Activated T-helper 2 cell treated with anti-CD3 and anti-CD28 coated beads, Interferon-gamma antibody, Interleukin-2, Interleukin-4, amounts not matched to agents 10 μg/mL and 5 μg/mL and 100 μg/mL, durations not matched to agents 14 hours and 24 hours and 36 hours (primary cell): ENCODE measurements at regions not wholly inside any gene's neighbourhood (a gene's known extent, or its start where the extent isn't known, plus 50 kb on each side); places are given as distances from the start of the nearest gene placed in this dataset.
"Not testable (repeated sequence)": the region's sequence is repeated elsewhere in the genome, so short reads cannot be mapped to it uniquely, and the experiment has no call there.

ENCODE experiments used
- DNase-seq: peaks from one replicate; pipeline ENCODE4 v3.0.0; 2021; ENCODE audit warnings: low spot score
- H3K27ac Mint-ChIP-seq: one replicate; pipeline ENCODE4 v1.8.0; 2021; ENCODE audit warnings: mixed read lengths
- H3K27me3 Mint-ChIP-seq: one replicate; pipeline ENCODE4 v1.8.0; 2021; ENCODE audit warnings: low read depth, mixed read lengths
- H3K36me3 Mint-ChIP-seq: one replicate; pipeline ENCODE4 v1.8.0; 2021; ENCODE audit warnings: low read depth, mixed read lengths
- H3K4me1 Mint-ChIP-seq: one replicate; pipeline ENCODE4 v1.8.0; 2021; ENCODE audit warnings: low read depth, mixed read lengths
- H3K4me3 Mint-ChIP-seq: one replicate; pipeline ENCODE4 v1.8.0; 2021; ENCODE audit warnings: low read depth, mild to moderate bottlenecking, moderate library complexity, mixed read lengths
- H3K9me3 Mint-ChIP-seq: one replicate; pipeline ENCODE4 v1.8.0; 2021; ENCODE audit warnings: mixed read lengths
- intact Hi-C: fragments of 100-400 bp; cut with micrococcal nuclease; formaldehyde crosslinking; loops from one replicate; pipeline ENCODE4 v1.15.1; 2023

- no peak overlapping the region for H3K27ac Mint-ChIP-seq
- H3K36me3 Mint-ChIP-seq = no peaks in the 10 kb centered on the region
- no peaks in the 10 kb centered on the region for H3K4me1 Mint-ChIP-seq
- no peaks in the 10 kb centered on the region for H3K27me3 Mint-ChIP-seq
- H3K4me3 Mint-ChIP-seq = no peak overlapping the region
- H3K9me3 Mint-ChIP-seq = no peaks in the 10 kb centered on the region
- intact Hi-C loops = no loop called here
- no peak for DNase-seq
Measured at GRCh38 chr11:130979386-130979972, 63.2 kb upstream of the SNX19 start.

DNA sequence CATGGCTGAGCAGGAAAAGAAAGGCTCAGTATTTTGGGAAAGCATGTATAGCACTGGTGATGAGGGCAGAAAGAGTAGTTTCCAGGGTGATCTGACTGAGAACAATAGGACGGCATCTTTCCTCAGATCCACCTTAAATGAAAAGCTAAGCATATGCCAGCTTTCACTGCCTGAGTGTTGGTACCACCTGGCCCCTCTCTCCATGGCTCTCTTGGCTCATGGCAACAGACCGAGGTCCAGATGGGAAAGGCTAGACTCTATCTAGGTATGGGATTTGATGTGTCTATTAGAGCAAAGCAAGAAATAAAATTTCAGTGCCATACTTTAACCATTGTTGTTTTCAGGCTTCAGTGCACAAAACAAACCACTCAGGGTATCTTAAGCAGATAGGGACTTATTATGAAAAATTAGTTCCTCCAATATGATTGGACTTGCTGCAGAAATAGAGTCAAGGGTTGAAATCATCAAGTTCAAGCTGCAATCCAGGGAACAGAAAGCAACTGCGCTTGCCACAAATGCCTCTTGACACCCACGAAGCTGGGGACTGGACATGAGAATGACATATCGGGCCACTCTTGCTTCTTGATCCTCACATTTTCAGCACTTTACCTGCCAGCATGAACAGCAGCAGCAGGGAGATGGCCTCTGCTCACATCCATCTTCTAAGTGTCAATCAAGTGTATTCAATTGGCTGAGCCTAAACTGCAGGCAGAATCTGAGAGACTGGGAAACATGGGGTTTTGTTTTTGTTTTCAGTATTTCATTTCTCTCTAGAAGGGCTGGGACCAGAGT is 64.0 kb upstream of the SNX19 start:
- no peak overlapping the region for H3K4me3 Mint-ChIP-seq
- intact Hi-C loops = no loop called here
- H3K9me3 Mint-ChIP-seq = no peaks in the 10 kb centered on the region
- no peaks in the 10 kb centered on the region for H3K4me1 Mint-ChIP-seq
- no peak for DNase-seq
- no peak overlapping the region for H3K27ac Mint-ChIP-seq
- H3K27me3 Mint-ChIP-seq = no peaks in the 10 kb centered on the region
- no peaks in the 10 kb centered on the region for H3K36me3 Mint-ChIP-seq

- DNase-seq, H3K36me3 Mint-ChIP-seq, H3K27ac Mint-ChIP-seq, H3K27me3 Mint-ChIP-seq, H3K9me3 Mint-ChIP-seq, intact Hi-C loops, H3K4me3 Mint-ChIP-seq, H3K4me1 Mint-ChIP-seq: not testable (repeated sequence)
Measured at GRCh38 chr11:130984241-130984640, 68.0 kb upstream of the SNX19 start.

- Mint-ChIP-seq H3K9me3 (no peaks in the 10 kb centered on the region), H3K4me1 (no peaks in the 10 kb centered on the region), H3K36me3 (no peaks in the 10 kb centered on the region), H3K4me3 (no peak overlapping the region), H3K27ac (no peak overlapping the region), H3K27me3 (no peaks in the 10 kb centered on the region)
- intact Hi-C loops = no loop called here
- DNase-seq = no peak
Measured at GRCh38 chr11:130992788-130993187, 76.5 kb upstream of the SNX19 start.

DNA sequence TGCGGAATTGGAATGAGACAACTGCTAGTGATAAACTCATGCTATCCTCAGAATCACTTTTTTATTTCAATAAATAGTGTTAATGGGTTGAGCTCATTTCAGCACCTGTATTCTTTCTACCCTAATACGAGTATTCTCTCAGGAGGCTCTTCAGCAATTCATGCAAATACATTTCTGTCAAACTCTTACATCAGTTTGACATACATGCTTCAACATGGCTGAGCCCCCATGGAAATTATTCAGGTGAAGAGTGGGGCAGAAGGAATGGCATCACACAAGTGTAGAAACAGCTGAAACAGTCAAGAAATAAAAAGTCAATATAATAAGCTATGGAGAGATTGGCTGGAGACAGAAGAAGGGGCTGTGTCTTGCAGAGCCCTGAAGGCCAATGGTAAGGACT is 77.8 kb upstream of the SNX19 start:
- DNase-seq = no peak
- H3K4me1 Mint-ChIP-seq = no peaks in the 10 kb centered on the region
- no peaks in the 10 kb centered on the region for H3K36me3 Mint-ChIP-seq
- no peaks in the 10 kb centered on the region for H3K27me3 Mint-ChIP-seq
- no peaks in the 10 kb centered on the region for H3K9me3 Mint-ChIP-seq
- intact Hi-C loops = no loop called here
- no peak overlapping the region for H3K4me3 Mint-ChIP-seq
- no peak overlapping the region for H3K27ac Mint-ChIP-seq

GRCh38 chr11:130995266-130995665 is 79.0 kb upstream of the SNX19 start:
- Mint-ChIP-seq H3K27ac (no peak overlapping the region), H3K27me3 (no peaks in the 10 kb centered on the region), H3K36me3 (no peaks in the 10 kb centered on the region), H3K4me3 (no peak overlapping the region), H3K9me3 (no peaks in the 10 kb centered on the region), H3K4me1 (no peaks in the 10 kb centered on the region)
- intact Hi-C loops = no loop called here
- DNase-seq = no peak

DNA sequence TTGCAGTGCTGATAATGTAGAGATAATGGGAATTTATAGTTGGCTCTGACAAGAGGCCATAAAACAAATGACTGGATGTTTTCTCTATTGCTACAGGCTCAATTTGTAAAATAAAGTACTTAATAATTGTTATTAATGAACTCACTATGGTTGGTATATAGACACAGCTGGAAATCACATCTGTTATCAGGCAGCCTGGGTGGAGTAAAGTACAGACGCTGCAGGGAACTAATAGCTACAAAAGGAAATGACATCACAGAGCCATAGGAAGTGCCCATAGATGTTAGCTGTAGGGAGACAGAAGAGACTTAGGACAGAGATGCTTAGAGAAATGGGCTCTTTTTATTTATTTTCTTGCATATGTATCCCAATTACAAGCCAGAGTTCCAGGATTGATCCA is 81.0 kb upstream of the SNX19 start:
- Mint-ChIP-seq H3K4me3 (no peak overlapping the region), H3K27ac (no peak overlapping the region), H3K36me3 (no peaks in the 10 kb centered on the region), H3K9me3 (no peaks in the 10 kb centered on the region), H3K27me3 (no peaks in the 10 kb centered on the region), H3K4me1 (no peaks in the 10 kb centered on the region)
- DNase-seq = no peak
- intact Hi-C loops = no loop called here

- Mint-ChIP-seq H3K27ac (no peak overlapping the region), H3K9me3 (no peaks in the 10 kb centered on the region), H3K36me3 (no peaks in the 10 kb centered on the region), H3K27me3 (no peaks in the 10 kb centered on the region), H3K4me3 (no peak overlapping the region), H3K4me1 (no peaks in the 10 kb centered on the region)
- intact Hi-C loops = no loop called here
- DNase-seq = no peak
Measured at GRCh38 chr11:130999086-130999485, 82.8 kb upstream of the SNX19 start.

DNA sequence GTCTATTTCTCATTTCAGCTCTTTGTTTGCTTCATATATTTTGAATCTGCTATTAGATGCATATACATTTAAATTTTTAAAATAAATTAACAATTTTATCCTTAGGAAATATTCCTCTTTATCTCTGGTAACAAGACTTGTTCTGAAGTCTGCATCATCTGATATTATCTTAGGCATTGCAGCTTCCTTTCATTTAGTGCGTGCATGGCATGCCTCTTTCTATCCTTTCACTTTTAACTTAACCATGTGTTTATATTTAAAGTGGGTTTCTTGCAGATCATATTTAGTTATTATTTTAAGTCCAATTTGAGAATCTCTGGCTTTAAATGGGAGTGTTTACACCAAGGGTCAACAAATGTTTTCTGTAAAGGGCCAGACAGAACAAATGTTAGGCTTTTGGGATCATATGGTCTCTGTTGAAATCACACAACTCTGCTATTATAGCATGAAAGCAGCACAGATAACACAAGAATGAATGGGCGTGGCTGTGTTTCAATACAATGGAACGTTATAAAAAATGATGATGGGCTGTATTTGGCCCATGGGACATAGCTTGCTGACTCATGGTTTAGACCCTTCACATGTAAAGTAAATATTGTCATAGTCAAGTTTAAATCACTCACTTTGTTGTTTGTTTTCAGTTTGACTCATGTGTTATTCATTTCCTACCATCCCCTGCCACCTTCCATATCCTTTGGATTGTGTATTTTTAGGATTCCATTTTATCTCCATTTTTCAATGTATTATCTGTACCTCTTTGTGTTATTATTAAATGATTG is 83.9 kb upstream of the SNX19 start:
- no peaks in the 10 kb centered on the region for H3K9me3 Mint-ChIP-seq
- H3K4me1 Mint-ChIP-seq = no peaks in the 10 kb centered on the region
- no peak overlapping the region for H3K4me3 Mint-ChIP-seq
- intact Hi-C loops = no loop called here
- DNase-seq = no peak
- no peaks in the 10 kb centered on the region for H3K27me3 Mint-ChIP-seq
- no peaks in the 10 kb centered on the region for H3K36me3 Mint-ChIP-seq
- no peak overlapping the region for H3K27ac Mint-ChIP-seq

- H3K36me3 Mint-ChIP-seq = no peaks in the 10 kb centered on the region
- H3K4me3 Mint-ChIP-seq = no peak overlapping the region
- DNase-seq = no peak
- no peaks in the 10 kb centered on the region for H3K9me3 Mint-ChIP-seq
- no peaks in the 10 kb centered on the region for H3K27me3 Mint-ChIP-seq
- intact Hi-C loops = no loop called here
- H3K4me1 Mint-ChIP-seq = no peaks in the 10 kb centered on the region
- H3K27ac Mint-ChIP-seq = no peak overlapping the region
Measured at GRCh38 chr11:131002145-131002544, 85.9 kb upstream of the SNX19 start.

DNA sequence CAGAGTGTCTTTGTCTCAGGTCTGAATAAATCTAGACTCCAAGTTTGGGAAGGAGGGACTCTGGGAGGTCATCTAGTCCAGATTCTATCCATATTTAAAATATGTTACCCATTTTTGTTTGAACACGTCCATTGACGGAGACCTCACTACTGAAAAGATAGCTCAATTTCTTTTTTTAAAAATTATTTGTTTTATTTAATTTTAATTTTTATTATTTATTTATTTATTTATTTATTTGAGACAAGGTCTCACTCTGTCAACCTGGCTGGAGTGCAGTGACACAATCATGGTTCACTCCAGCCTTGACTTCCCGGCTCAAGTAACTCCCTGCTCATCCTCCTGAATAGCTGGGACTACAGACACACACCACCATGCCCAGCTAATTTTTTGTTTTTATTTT is 89.5 kb upstream of the SNX19 start:
- Mint-ChIP-seq H3K27me3 (no peaks in the 10 kb centered on the region), H3K4me1 (no peaks in the 10 kb centered on the region), H3K36me3 (no peaks in the 10 kb centered on the region), H3K27ac (no peak overlapping the region), H3K4me3 (no peak overlapping the region), H3K9me3 (no peaks in the 10 kb centered on the region)
- DNase-seq = no peak
- intact Hi-C loops = no loop called here

- H3K4me1 Mint-ChIP-seq = no peaks in the 10 kb centered on the region
- intact Hi-C loops = no loop called here
- no peaks in the 10 kb centered on the region for H3K27me3 Mint-ChIP-seq
- no peaks in the 10 kb centered on the region for H3K9me3 Mint-ChIP-seq
- no peaks in the 10 kb centered on the region for H3K36me3 Mint-ChIP-seq
- no peak overlapping the region for H3K27ac Mint-ChIP-seq
- no peak overlapping the region for H3K4me3 Mint-ChIP-seq
- DNase-seq = no peak
Measured at GRCh38 chr11:131025020-131025419, 108.7 kb upstream of the SNX19 start.

DNA sequence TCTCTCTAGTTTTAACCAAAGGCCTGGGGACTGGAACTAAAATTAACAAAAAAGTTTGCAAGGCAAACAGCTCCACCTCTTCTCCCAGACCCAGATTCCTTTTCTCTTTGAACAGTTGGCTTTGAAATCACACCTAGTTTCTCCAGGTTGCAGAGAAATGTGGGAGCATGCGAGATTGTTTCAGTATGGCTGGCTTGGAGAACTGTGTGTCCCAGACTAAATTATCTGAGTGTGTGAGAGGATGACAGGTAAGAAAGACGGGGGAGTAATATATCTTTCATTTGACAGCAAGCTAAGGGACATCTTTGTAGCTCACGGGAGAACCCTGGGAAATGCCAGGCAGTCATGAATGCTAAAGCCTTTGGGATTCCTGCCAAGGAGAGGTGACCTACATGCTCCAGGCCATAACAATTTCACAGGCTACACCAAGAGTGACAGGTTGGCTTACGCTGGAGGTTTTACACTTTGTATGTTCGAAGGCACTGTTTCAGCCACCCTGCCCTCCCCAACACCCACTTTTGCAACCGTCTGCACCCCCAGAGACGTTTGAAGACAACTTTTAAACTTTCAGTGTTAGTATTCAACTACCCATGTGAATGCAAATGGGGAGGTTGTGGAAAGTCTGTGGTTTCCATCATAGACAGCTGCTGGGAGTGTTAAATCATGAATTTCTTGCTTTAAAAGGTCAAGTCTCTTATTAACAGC is 109.3 kb upstream of the SNX19 start:
- Mint-ChIP-seq H3K27ac (no peak overlapping the region), H3K27me3 (no peaks in the 10 kb centered on the region), H3K36me3 (no peaks in the 10 kb centered on the region), H3K9me3 (no peaks in the 10 kb centered on the region), H3K4me1 (no peaks in the 10 kb centered on the region), H3K4me3 (no peak overlapping the region)
- no peak for DNase-seq
- intact Hi-C loops = no loop called here
